SJSA1 (cell line): ENCODE measurements at regions not wholly inside any gene's neighbourhood (a gene's known extent, or its start where the extent isn't known, plus 50 kb on each side); places are given as distances from the start of the nearest gene placed in this dataset.

Experiments
- DNase-seq, 2 experiments: peaks; one replicate each; pipeline ENCODE4 v3.0.0-alpha.2; 2015 to 2020; ENCODE audit warnings: low spot score in 2 of 2, low read depth in 1 of 2
- H3K27ac ChIP-seq: fragments of 250-450 bp; sonication (Bioruptor Pico); 2 replicates; pipeline ENCODE4 v1.5.1; 2020; ENCODE audit warnings: mild to moderate bottlenecking, moderate library complexity
- H3K27me3 ChIP-seq: fragments of 250-450 bp; sonication (Bioruptor Pico); replicated peaks from 2 replicates; pipeline ENCODE4 v1.5.1; 2020; ENCODE audit warnings: mild to moderate bottlenecking, moderate library complexity
- H3K36me3 ChIP-seq: fragments of 250-450 bp; sonication (Bioruptor Pico); 2 replicates; pipeline ENCODE4 v1.5.1; 2020; ENCODE audit warnings: mild to moderate bottlenecking
- H3K4me1 ChIP-seq: fragments of 250-450 bp; sonication (Bioruptor Pico); replicated peaks from 2 replicates; pipeline ENCODE4 v1.6.1; 2021; ENCODE audit warnings: mild to moderate bottlenecking
- H3K4me3 ChIP-seq: fragments of 250-450 bp; sonication (Bioruptor Pico); 2 replicates; pipeline ENCODE4 v1.5.1; 2020; ENCODE audit warnings: mild to moderate bottlenecking
- H3K9me3 ChIP-seq: fragments of 250-450 bp; sonication (Bioruptor Pico); replicated peaks from 2 replicates; pipeline ENCODE4 v1.5.1; 2020; ENCODE audit warnings: mild to moderate bottlenecking

DNA sequence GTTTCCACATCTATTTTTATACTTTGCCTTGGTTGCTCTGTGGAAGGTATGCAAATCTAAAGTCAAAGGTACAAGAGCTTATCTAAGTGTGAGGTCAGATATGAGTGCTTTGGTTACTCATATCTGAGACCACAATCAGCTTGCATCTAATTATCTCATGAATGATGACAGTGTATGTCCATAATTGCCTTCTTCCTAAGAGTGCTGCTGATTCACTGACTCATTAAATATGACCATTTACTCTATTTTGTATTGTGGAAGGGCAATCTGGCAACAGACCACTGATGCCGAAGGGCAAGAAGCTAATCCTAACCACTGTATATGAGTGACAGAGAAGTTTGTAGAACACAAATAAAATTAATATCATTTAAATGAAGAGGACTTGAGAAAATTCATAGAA is 1190.2 kb upstream of the AGA start:
- DNase-seq = no peak
- H3K4me1 ChIP-seq = no peaks in the 10 kb centered on the region
- no peaks in the 10 kb centered on the region for H3K27me3 ChIP-seq
- no peaks in the 10 kb centered on the region for H3K9me3 ChIP-seq
- H3K36me3 ChIP-seq = no peaks in the 10 kb centered on the region
- H3K4me3 ChIP-seq = no peak overlapping the region
- no peak overlapping the region for H3K27ac ChIP-seq

DNA sequence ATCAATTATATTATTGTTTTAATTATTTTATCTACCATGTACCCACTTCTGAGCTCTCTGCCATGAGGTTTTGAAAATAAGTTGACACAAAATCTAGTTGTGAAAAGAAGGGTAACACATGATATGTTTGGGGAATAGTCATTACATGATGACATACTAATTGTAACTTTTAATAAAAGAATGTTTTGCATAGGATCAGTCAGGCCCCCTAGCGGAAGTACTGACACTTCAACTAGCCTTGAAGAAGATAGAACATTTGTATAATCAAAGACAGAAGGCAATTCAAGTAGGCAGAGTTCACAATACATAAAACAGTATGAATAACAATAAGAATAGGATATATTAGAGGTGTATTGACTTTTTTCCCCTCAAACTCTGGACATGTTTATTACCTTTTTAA is 1191.0 kb upstream of the AGA start:
- Histone ChIP-seq H3K4me1 (no peaks in the 10 kb centered on the region), H3K27me3 (no peaks in the 10 kb centered on the region), H3K9me3 (no peaks in the 10 kb centered on the region), H3K36me3 (no peaks in the 10 kb centered on the region), H3K4me3 (no peak overlapping the region), H3K27ac (no peak overlapping the region)
- DNase-seq = no peak

GRCh38 chr4:178664621-178665020 is 1222.4 kb upstream of the AGA start:
- Histone ChIP-seq H3K9me3 (peaks cover 5% of the 10 kb centered on the region; the same call in 1 of the 2 replicates), H3K27ac (no peak overlapping the region), H3K4me3 (no peak overlapping the region)

DNA sequence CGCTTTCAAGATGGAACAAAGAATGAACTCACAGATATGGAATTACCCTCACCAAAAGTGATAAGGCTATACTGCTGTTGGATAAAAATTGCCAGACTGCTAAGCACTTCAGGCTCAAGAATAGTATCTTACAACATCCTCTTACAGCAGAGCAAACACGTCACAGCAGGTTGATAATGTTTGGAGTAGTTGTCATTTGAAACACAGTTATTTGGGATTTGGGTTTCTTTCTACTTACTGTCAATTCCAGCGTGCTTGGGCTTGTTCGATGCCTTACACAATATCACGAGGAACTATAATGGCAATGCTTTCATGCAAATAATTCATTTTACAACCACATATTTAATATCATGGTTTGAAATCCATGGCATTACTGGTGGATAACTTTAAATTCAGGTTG is 1223.7 kb upstream of the AGA start:
- Histone ChIP-seq H3K27ac (no peak overlapping the region), H3K27me3 (no peaks in the 10 kb centered on the region), H3K4me1 (no peaks in the 10 kb centered on the region), H3K36me3 (no peaks in the 10 kb centered on the region), H3K9me3 (peaks cover 10% of the 10 kb centered on the region; the same call in 1 of the 2 replicates), H3K4me3 (no peak overlapping the region)
- no peak for DNase-seq

More at GRCh38 chr4:178664621-178665020, 1222.4 kb upstream of the AGA start:
- Histone ChIP-seq H3K4me1 (no peaks in the 10 kb centered on the region), H3K27me3 (no peaks in the 10 kb centered on the region), H3K36me3 (no peaks in the 10 kb centered on the region)
- no peak for DNase-seq

- Histone ChIP-seq H3K4me1 (no peaks in the 10 kb centered on the region), H3K4me3 (no peak overlapping the region), H3K36me3 (no peaks in the 10 kb centered on the region), H3K9me3 (peaks cover 13% of the 10 kb centered on the region; the same call in 1 of the 2 replicates), H3K27ac (no peak overlapping the region), H3K27me3 (no peaks in the 10 kb centered on the region)
- no peak for DNase-seq
Measured at GRCh38 chr4:178671766-178672165, 1229.5 kb upstream of the AGA start.

GRCh38 chr4:178672512-178672911 is 1230.3 kb upstream of the AGA start:
- Histone ChIP-seq H3K27ac (no peak overlapping the region), H3K27me3 (no peaks in the 10 kb centered on the region), H3K4me3 (no peak overlapping the region), H3K4me1 (no peaks in the 10 kb centered on the region), H3K9me3 (peaks cover 13% of the 10 kb centered on the region; the same call in 1 of the 2 replicates), H3K36me3 (no peaks in the 10 kb centered on the region)
- DNase-seq = no peak

GRCh38 chr4:178681871-178682270 is 1239.6 kb upstream of the AGA start:
- Histone ChIP-seq H3K4me1 (no peaks in the 10 kb centered on the region), H3K4me3 (no peak overlapping the region), H3K27me3 (no peaks in the 10 kb centered on the region), H3K9me3 (no peaks in the 10 kb centered on the region; the same call in 1 of the 2 replicates), H3K36me3 (no peaks in the 10 kb centered on the region), H3K27ac (no peak overlapping the region)
- no peak for DNase-seq

DNA sequence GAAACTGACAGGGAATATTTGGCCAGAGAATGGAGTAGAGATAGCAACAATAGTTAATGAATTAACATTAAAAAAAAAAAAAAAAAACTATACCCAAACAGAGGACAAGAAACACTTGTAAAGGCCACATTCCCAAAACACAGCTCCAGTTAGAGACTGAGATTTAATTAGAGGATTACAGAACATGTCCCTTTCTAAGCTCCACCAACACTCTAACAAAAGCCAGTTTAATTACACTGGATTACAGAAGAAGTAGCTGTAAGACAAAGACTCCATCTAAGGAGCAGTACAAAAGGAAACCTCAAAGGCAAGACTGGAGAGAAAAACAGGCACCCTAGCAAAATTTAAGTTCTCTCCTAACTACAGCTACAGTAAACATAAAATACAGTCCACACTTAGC is 1247.7 kb upstream of the AGA start:
- Histone ChIP-seq H3K9me3 (0 out of 2 replicates have a peak, but pooled peaks cover 3% of the 10 kb centered on the region), H3K4me3 (no peak overlapping the region), H3K4me1 (no peaks in the 10 kb centered on the region), H3K36me3 (no peaks in the 10 kb centered on the region), H3K27me3 (no peaks in the 10 kb centered on the region), H3K27ac (no peak overlapping the region)
- no peak for DNase-seq

- H3K9me3 ChIP-seq = 0 out of 2 replicates have a peak, but pooled peaks cover 3% of the 10 kb centered on the region
- H3K36me3 ChIP-seq = no peaks in the 10 kb centered on the region
- H3K4me1 ChIP-seq = no peaks in the 10 kb centered on the region
- DNase-seq = no peak
- no peak overlapping the region for H3K27ac ChIP-seq
- no peaks in the 10 kb centered on the region for H3K27me3 ChIP-seq
- no peak overlapping the region for H3K4me3 ChIP-seq
Measured at GRCh38 chr4:178693816-178694215, 1251.6 kb upstream of the AGA start.

DNA sequence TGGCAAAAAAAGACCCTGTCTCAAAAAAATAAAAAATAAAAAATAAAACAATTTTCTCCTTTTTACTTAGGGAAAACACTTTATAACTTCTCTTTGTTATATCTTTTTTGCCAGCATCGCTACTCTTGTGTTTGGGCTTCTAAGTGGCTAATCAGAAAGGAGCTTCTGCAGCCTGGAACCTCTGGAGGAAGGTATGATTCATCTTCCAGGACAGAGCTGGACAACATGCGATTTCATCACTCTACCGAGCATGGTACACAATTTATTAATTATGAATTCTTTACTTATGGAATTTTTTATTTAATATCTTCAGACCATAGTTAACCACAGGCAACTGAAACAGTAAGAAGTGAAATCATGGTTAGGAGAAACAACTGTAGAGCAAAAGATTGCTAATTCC is 1254.3 kb upstream of the AGA start:
- no peaks in the 10 kb centered on the region for H3K9me3 ChIP-seq
- H3K4me3 ChIP-seq = no peak overlapping the region
- DNase-seq = no peak

GRCh38 chr4:178712486-178712885 is 1270.2 kb upstream of the AGA start:
- Histone ChIP-seq H3K4me1 (no peaks in the 10 kb centered on the region), H3K27me3 (no peaks in the 10 kb centered on the region), H3K27ac (no peak overlapping the region), H3K36me3 (no peaks in the 10 kb centered on the region), H3K4me3 (no peak overlapping the region), H3K9me3 (no peaks in the 10 kb centered on the region)
- no peak for DNase-seq

More for the DNA sequence above, 1254.3 kb upstream of the AGA start:
- no peak overlapping the region for H3K27ac ChIP-seq
- no peaks in the 10 kb centered on the region for H3K4me1 ChIP-seq
- no peaks in the 10 kb centered on the region for H3K36me3 ChIP-seq
- no peaks in the 10 kb centered on the region for H3K27me3 ChIP-seq

GRCh38 chr4:178738026-178738425 is 1295.8 kb upstream of the AGA start:
- no peak for DNase-seq
- Histone ChIP-seq H3K36me3 (no peaks in the 10 kb centered on the region), H3K4me1 (no peaks in the 10 kb centered on the region), H3K4me3 (no peak overlapping the region), H3K27me3 (no peaks in the 10 kb centered on the region), H3K27ac (no peak overlapping the region), H3K9me3 (no peaks in the 10 kb centered on the region)

- no peak overlapping the region for H3K27ac ChIP-seq
- DNase-seq = no peak
- 0 out of 2 replicates have a peak, but pooled peaks cover 5% of the 10 kb centered on the region for H3K9me3 ChIP-seq
- no peaks in the 10 kb centered on the region for H3K27me3 ChIP-seq
- H3K4me1 ChIP-seq = no peaks in the 10 kb centered on the region
- H3K4me3 ChIP-seq = no peak overlapping the region
- no peaks in the 10 kb centered on the region for H3K36me3 ChIP-seq
Measured at GRCh38 chr4:178745203-178745602, 1303.0 kb upstream of the AGA start.

DNA sequence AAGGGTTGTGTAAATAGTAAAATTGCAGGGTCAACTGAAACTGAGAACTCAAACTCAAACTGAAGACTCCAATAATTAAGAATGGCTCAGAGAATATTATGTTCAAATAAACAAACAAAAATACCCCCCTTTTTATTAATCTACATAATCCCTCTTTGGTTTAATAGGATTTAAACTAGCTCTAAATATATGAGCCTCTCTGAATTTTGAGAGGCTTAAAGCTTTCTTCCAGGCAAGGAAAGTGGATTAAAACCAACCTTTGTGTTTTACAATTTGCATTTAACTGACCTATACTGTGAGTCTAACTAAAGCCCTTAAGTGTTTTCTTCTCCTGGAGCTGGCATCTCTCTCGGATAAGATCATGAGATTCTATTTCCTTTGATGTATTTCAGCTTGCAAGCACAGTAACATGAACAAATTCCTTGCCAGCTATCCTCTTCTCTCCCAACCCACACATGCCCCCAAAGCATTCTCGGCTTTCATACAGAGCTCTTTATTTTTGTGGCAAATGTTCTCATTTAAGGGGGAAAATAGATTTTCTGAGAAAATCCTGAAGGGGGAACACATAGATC is 1310.8 kb upstream of the AGA start:
- Histone ChIP-seq H3K36me3 (no peaks in the 10 kb centered on the region), H3K9me3 (peaks cover 2% of the 10 kb centered on the region; the same call in 1 of the 2 replicates), H3K27ac (no peak overlapping the region), H3K4me1 (no peaks in the 10 kb centered on the region), H3K27me3 (no peaks in the 10 kb centered on the region), H3K4me3 (no peak overlapping the region)
- DNase-seq = no peak

DNA sequence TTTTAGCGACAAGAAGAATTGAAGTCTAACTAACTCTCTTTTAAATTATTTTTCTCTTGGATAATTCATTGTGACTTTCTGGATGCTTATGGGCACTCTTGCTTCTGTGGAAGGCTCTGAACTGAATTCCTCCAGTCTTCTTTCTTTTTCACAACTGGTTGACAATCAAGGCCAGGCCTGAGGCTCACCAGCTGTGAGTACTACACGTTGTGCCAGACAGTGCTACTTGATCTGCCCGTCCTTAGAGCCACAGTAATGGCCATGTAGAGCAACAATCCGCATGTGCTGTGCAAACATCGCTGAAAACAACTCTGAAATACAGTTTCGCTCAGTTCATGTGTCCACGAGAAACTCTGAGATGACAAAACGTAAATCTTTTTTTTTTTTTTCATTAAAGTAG is 1336.3 kb upstream of the AGA start:
- Histone ChIP-seq H3K27ac (no peak overlapping the region), H3K9me3 (peaks cover 4% of the 10 kb centered on the region; the same call in 1 of the 2 replicates), H3K4me3 (no peak overlapping the region), H3K36me3 (no peaks in the 10 kb centered on the region), H3K27me3 (no peaks in the 10 kb centered on the region), H3K4me1 (no peaks in the 10 kb centered on the region)
- no peak for DNase-seq
